ENCODE measurements at regions not wholly inside any gene's neighbourhood (a gene's known extent, or its start where the extent isn't known, plus 50 kb on each side); places are given as distances from the start of the nearest gene placed in this dataset.
"Not testable (repeated sequence)": the region's sequence is repeated elsewhere in the genome, so short reads cannot be mapped to it uniquely, and the experiment has no call there.

- no peak for DNase-seq
Measured at GRCh38 chr4:72666910-72667309, 97.9 kb upstream of the ADAMTS3 start.

GRCh38 chr4:72665171-72665968 lies 96.3 kb upstream of the ADAMTS3 start:
- DNase-seq, result no peak

- DNase-seq, result no peak
Measured at GRCh38 chr4:72663828-72664227, 94.8 kb upstream of the ADAMTS3 start.

- no peak for DNase-seq
Measured at GRCh38 chr4:72661830-72662229, 92.8 kb upstream of the ADAMTS3 start.

GRCh38 chr4:72641611-72642010 lies 72.6 kb upstream of the ADAMTS3 start:
- DNase-seq, result no peak

GRCh38 chr4:72636866-72637265 lies 67.8 kb upstream of the ADAMTS3 start:
- DNase-seq, result not testable (repeated sequence)

- not testable (repeated sequence) for DNase-seq
Measured at GRCh38 chr4:72635931-72636330, 66.9 kb upstream of the ADAMTS3 start.

- not testable (repeated sequence) for DNase-seq
Measured at GRCh38 chr4:72632253-72632652, 63.2 kb upstream of the ADAMTS3 start.

- no peak for DNase-seq
Measured at GRCh38 chr4:72631296-72631695, 62.3 kb upstream of the ADAMTS3 start.

GRCh38 chr4:72629540-72629939 lies 60.5 kb upstream of the ADAMTS3 start:
- no peak for DNase-seq

GRCh38 chr4:72627723-72628122 lies 58.7 kb upstream of the ADAMTS3 start:
- DNase-seq, result no peak

Data from RPMI8226 (cell line).